ACC112 (cell line): ENCODE measurements at regions not wholly inside any gene's neighbourhood (a gene's known extent, or its start where the extent isn't known, plus 50 kb on each side); places are given as distances from the start of the nearest gene placed in this dataset.

Experiments
- H2AFZ ChIP-seq: fragments of 200-600 bp; sonication (generic); one replicate; pipeline ENCODE4 v1.6.0; 2017; ENCODE audit warnings: antibody characterized with exemption, low read length; ENCODE audit not compliant: unreplicated experiment
- H3K27ac ChIP-seq: fragments of 200-600 bp; sonication (generic); 2 replicates; pipeline ENCODE4 v1.5.1; 2014; ENCODE audit warnings: low read depth, mild to moderate bottlenecking, antibody characterized with exemption, low read length, moderate library complexity
- H3K27me3 ChIP-seq: fragments of 200-600 bp; sonication (generic); 2 replicates; pipeline ENCODE4 v1.6.1; 2014; ENCODE audit warnings: mild to moderate bottlenecking, antibody characterized with exemption, low read length, moderate library complexity, mixed read lengths; ENCODE audit not compliant: insufficient read depth
- H3K36me3 ChIP-seq: fragments of 200-600 bp; sonication (generic); 2 replicates; pipeline ENCODE4 v1.6.1; 2016; ENCODE audit warnings: mild to moderate bottlenecking, antibody characterized with exemption, low read length, moderate library complexity, mixed read lengths; ENCODE audit not compliant: insufficient read depth
- H3K4me1 ChIP-seq: fragments of 200-600 bp; sonication (generic); one replicate; pipeline ENCODE4 v1.6.1; 2016; ENCODE audit warnings: low read length, mixed read lengths; ENCODE audit not compliant: insufficient read depth, unreplicated experiment, control insufficient read depth
- H3K4me3 ChIP-seq: fragments of 200-600 bp; sonication (generic); 2 replicates; pipeline ENCODE4 v1.5.1; 2014; ENCODE audit warnings: mild to moderate bottlenecking, low read depth, low read length
- H3K79me2 ChIP-seq: fragments of 200-600 bp; sonication (generic); one replicate; pipeline ENCODE4 v1.6.0; 2016; ENCODE audit warnings: low read length; ENCODE audit not compliant: control insufficient read depth, unreplicated experiment, insufficient read depth

DNA sequence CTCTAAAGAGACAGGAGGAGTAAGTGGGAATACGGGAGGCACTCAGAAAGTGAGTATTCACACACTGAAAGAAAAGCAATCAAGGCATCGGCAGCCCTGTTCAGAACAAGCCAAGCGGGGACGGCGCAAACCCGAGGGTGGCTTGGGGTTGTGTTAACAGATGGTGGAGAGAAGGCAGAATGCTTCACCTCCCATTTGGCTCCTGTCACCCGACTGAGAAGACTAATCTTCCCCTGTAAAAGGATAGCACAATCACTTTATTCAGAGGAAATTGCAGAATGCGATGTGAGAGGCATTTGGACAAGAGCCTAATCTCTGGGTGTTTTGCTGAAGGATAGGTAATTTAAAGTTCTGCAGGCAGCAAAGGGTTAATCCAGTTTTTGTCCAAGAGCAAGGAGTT lies 119.3 kb upstream of the WSCD1 start:
- Histone ChIP-seq H2AFZ (no peak overlapping the region), H3K79me2 (no peaks in the 10 kb centered on the region), H3K27ac (no peak overlapping the region), H3K4me1 (no peaks in the 10 kb centered on the region), H3K4me3 (no peak overlapping the region), H3K27me3 (peaks cover 8% of the 10 kb centered on the region; the same call in 1 of the 2 replicates), H3K36me3 (no peaks in the 10 kb centered on the region)

DNA sequence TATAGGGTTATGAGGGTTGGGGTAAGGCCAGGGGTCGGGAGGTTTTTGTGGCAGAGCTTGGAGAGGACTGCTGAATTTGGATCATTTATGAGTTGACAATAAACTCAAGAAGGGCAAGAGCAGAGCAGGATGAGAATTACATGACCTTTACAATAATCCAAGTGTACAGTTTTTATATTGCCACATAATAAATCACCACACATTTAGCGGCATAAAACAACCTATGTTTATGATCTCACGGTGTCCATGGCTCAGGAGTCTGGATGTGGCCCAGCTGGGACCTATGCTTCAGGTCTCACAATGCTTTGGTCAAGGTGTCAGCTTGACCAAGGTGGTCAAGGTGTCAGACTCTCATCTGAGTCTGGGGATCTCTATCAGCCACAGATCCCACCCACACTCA lies 118.3 kb upstream of the WSCD1 start:
- no peak overlapping the region for H3K27ac ChIP-seq
- H2AFZ ChIP-seq: no peak overlapping the region
- H3K36me3 ChIP-seq: no peaks in the 10 kb centered on the region
- no peaks in the 10 kb centered on the region for H3K4me1 ChIP-seq
- no peaks in the 10 kb centered on the region for H3K79me2 ChIP-seq
- H3K27me3 ChIP-seq: peaks cover 8% of the 10 kb centered on the region; the same call in 1 of the 2 replicates
- no peak overlapping the region for H3K4me3 ChIP-seq

DNA sequence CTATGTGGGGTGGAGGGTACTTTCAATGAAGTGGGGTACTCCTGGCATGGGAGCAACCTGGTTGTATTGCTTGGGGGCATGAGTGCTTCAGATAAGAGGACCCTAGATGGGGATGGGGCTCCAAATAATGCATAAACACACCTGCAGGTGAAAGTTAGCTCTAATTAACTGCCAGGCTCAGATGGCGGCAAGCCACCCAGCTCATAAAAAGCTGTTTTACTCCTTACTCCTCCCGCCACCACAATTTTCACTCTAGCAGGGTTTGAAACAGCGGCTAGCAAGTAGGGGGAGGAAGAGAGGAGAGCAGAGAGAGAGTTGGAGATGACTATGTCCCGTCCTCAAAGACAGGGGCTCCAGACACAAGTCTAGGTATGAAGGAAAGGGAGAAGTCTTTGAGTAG lies 117.7 kb upstream of the WSCD1 start:
- H2AFZ ChIP-seq: no peak overlapping the region
- H3K4me3 ChIP-seq: no peak overlapping the region
- no peaks in the 10 kb centered on the region for H3K36me3 ChIP-seq
- H3K4me1 ChIP-seq: no peaks in the 10 kb centered on the region
- no peak overlapping the region for H3K27ac ChIP-seq
- no peaks in the 10 kb centered on the region for H3K79me2 ChIP-seq
- H3K27me3 ChIP-seq: peaks cover 8% of the 10 kb centered on the region; the same call in 1 of the 2 replicates

DNA sequence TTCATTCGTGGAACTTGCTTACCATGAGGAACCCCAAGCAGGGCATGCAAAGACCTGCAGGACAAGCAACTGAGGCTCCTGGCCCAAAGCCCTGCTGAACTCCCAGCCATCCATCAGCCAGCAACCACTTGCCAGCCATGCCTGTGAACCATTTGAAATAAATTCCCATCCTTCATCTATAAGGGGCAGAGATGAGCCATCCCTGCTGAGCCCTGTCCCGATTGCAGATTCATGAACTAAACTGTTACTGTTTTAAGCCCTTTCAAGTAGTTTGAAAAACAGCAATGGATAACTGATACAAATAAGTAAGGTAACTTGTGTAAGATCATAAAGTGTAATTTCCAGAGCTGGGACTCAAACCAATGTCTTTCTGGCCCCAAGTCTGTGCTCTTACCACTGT lies 114.4 kb upstream of the WSCD1 start:
- no peaks in the 10 kb centered on the region for H3K4me1 ChIP-seq
- no peak overlapping the region for H3K27ac ChIP-seq
- H2AFZ ChIP-seq: no peak overlapping the region

DNA sequence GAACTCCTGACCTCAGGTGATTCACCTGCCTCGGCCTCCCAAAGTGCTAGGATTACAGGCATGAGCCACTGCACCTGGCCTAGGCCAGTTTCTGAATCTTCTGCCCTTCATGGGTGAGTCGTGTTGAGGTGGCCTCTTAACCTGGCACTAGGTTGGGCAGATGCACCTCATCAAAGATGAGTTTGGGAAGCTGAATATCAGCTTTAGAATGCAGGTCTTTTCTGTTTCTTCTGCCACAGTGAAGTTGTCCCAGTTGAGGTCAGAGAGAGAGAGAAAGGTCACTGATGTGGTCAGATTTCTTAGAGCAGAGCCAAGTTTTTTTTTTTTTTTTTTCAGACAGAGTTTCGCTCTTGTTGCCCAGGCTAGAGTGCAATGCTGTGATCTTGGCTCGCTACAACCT lies 111.3 kb upstream of the WSCD1 start:
- Histone ChIP-seq H3K36me3 (no peaks in the 10 kb centered on the region), H3K27ac (no peak overlapping the region), H3K79me2 (no peaks in the 10 kb centered on the region), H3K4me3 (no peak overlapping the region), H3K27me3 (peaks cover 8% of the 10 kb centered on the region; the same call in 1 of the 2 replicates), H2AFZ (no peak overlapping the region), H3K4me1 (no peaks in the 10 kb centered on the region)

More for the DNA sequence above, 114.4 kb upstream of the WSCD1 start:
- H3K4me3 ChIP-seq: no peak overlapping the region
- H3K79me2 ChIP-seq: no peaks in the 10 kb centered on the region
- H3K27me3 ChIP-seq: no peaks in the 10 kb centered on the region; the same call in 1 of the 2 replicates
- no peaks in the 10 kb centered on the region for H3K36me3 ChIP-seq

DNA sequence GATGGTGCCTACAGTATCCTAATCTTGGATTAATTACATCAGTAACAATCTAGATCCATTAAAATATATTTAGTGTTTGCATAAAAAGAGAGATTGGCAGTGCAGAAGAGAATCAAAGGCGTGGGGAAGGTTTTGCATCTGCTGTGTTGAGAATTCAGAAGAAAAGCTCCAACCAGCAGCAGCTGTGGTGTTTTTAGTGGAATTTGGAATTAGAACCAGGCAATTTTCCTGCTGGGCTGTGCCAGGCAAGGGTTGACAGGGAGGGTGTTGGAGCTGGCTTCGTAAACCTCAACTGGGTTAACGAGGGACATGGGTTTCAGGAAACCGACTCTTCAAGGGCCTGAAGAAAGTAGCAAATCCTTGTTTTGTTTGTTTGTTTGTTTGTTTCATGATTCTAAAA lies 107.8 kb upstream of the WSCD1 start:
- Histone ChIP-seq H3K36me3 (no peaks in the 10 kb centered on the region), H2AFZ (no peak overlapping the region), H3K27me3 (peaks cover 8% of the 10 kb centered on the region; the same call in 1 of the 2 replicates), H3K4me1 (no peaks in the 10 kb centered on the region), H3K4me3 (no peak overlapping the region), H3K79me2 (no peaks in the 10 kb centered on the region), H3K27ac (no peak overlapping the region)

DNA sequence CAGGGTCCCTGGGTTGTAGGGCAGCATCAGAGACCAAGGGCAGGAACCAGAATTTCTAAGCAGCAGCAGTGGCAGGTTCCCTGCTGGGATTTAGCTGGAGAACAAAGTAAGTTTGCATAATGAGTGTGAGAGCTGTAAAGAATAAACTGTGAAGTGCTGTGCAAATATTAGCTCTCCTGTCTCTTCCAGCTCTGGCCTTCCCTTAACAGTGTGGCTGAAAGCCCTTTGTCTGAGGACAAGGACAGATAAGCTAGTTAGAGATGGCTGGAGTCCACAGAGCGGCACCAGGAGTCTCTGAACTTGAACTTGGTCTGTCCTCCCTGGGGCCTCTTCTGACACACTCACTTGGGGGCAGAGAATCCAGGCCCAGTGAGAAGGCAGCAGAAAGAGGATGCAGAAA lies 98.2 kb upstream of the WSCD1 start:
- no peaks in the 10 kb centered on the region for H3K79me2 ChIP-seq
- no peaks in the 10 kb centered on the region for H3K36me3 ChIP-seq
- H3K27me3 ChIP-seq: peaks cover 7% of the 10 kb centered on the region; the same call in 1 of the 2 replicates
- no peak overlapping the region for H3K4me3 ChIP-seq
- H3K27ac ChIP-seq: no peak overlapping the region
- H3K4me1 ChIP-seq: no peaks in the 10 kb centered on the region
- no peak overlapping the region for H2AFZ ChIP-seq

DNA sequence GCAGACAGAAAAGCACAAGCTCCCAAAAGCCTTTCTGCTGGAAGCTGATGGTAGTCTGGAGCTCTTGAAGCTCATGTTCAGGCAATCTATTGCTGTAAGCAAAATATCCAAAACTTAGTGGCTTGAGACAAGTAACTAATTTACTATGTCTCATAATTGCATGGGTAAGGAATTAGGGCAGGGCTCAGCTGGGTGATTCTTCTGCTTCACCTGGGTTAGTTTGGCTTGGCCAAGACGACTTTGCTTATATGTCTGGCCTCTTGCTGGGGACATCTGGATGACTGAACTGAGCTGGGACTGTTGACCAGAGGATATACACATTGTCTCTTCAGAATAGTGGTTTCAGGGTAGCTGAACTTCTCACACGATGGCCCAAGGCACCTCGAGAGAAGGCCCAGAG lies 96.8 kb upstream of the WSCD1 start:
- Histone ChIP-seq H3K27ac (no peak overlapping the region), H3K27me3 (peaks cover 7% of the 10 kb centered on the region; the same call in 1 of the 2 replicates), H3K4me3 (no peak overlapping the region)

DNA sequence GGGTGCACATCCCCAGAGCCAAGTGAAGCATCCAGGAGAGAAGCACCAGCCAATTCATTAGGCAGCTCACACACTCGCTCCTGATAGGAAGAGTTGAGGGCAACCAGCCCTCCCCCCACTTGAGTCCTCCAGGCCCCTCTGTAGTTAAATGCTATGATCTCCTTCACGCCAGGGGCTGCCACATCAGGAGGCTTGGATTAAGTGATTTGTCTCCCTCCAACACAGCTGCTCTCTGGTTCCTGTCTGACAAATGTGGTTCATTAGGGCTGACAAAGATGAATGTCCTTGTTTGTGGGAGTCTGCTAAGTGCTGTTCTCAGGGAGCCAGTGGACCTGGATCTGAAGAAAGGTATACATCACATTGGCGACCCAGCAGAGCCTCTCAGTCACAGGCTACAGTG lies 94.5 kb upstream of the WSCD1 start:
- Histone ChIP-seq H3K4me3 (no peak overlapping the region), H3K79me2 (no peaks in the 10 kb centered on the region), H3K27me3 (peaks cover 7% of the 10 kb centered on the region), H2AFZ (no peak overlapping the region), H3K36me3 (no peaks in the 10 kb centered on the region), H3K27ac (no peak overlapping the region), H3K4me1 (no peaks in the 10 kb centered on the region)

More for the DNA sequence above, 96.8 kb upstream of the WSCD1 start:
- Histone ChIP-seq H3K4me1 (no peaks in the 10 kb centered on the region), H2AFZ (no peak overlapping the region), H3K36me3 (no peaks in the 10 kb centered on the region), H3K79me2 (no peaks in the 10 kb centered on the region)

DNA sequence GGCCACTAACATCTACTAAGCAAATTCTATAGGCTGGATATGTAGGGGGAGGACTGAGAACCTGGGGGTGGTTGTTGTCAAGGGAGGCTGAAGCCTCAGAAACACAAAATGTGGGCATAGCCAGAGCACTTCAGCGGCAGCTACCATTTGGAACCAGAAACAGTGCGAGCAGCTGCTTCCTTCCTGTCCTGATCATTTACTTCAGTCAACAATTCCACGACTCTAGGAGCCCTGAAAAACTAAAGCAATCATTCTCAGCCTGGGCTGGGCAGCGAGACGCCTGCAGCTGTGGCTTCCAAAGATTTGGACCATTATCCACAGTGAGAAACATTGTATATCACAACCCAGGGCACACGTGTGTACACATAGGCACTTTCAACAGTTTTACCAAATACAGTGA lies 93.9 kb upstream of the WSCD1 start:
- Histone ChIP-seq H3K36me3 (no peaks in the 10 kb centered on the region), H3K4me3 (no peak overlapping the region), H3K4me1 (no peaks in the 10 kb centered on the region), H2AFZ (no peak overlapping the region), H3K27me3 (peaks cover 7% of the 10 kb centered on the region), H3K27ac (no peak overlapping the region), H3K79me2 (no peaks in the 10 kb centered on the region)

DNA sequence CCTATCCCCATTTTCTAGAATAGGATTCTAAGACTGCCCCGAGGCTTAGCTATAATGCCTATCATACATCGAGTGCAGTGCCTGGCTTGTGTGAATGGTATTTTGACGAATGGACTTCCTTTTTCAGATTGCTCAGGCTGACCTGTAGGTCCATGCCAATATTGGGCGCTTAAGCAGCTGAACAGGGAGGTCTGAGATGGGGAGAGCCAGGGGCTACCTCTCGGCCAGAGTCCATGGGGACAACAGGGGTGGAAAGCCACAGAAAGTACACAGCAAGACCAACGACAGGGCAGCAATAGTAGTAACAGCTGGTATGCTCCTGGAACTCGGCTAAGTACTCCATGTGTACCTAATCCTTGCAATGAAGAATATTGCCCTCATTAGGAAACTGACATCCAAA lies 91.7 kb upstream of the WSCD1 start:
- Histone ChIP-seq H3K4me3 (no peak overlapping the region), H3K36me3 (no peaks in the 10 kb centered on the region), H2AFZ (no peak overlapping the region), H3K27ac (no peak overlapping the region), H3K79me2 (no peaks in the 10 kb centered on the region), H3K4me1 (no peaks in the 10 kb centered on the region), H3K27me3 (peaks cover 7% of the 10 kb centered on the region)
